GM18508 (cell line): ENCODE measurements at regions not wholly inside any gene's neighbourhood (a gene's known extent, or its start where the extent isn't known, plus 50 kb on each side); places are given as distances from the start of the nearest gene placed in this dataset.

Experiments
- ATAC-seq: cut with Tn5 transposase; IDR thresholded peaks from one replicate; pipeline ENCODE4 v1.9.1; 2021; ENCODE audit warnings: moderate number of reproducible peaks; ENCODE audit not compliant: insufficient read depth, unreplicated experiment

DNA sequence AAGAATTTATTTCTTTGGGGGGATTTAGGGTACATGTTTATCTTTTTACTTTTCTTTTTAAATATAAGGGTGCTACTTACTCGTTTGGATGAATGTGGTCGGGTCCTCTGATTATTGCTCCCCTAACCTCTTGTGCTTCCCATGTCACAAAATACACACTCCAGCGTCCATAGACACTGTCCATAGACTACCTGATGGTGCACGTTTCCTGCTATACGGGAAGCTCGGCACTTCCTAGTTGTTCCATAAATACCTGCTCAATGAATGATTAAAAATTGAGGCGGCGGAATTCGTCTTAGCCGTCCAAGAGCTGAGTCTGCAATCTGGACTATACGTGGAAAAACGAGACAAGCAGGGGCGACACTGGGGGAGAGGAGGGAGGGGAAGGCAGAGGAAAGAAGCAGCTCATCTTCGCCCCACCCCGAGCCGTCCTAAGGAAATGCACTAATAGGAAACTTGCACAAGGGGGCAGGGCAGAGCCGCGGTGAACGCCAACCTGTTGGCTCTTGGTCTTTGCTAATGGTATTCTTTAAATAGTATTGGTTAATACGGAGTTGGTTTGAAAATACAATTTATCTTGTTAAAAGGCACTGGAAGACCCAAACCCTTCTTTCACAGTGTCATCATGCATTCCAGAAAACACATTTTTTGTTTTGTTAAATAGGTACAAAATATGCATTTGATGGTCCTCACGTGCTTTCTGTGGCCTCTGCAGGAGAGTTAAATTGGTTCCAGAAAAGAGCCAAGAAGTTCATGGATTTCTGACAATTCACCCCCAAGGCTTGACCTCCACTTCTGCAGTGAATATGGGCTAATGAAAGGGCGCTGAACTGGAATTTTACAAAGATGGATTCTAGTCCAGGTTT, 73.0 kb upstream of the KCTD1 start:
- no peak for ATAC-seq

DNA sequence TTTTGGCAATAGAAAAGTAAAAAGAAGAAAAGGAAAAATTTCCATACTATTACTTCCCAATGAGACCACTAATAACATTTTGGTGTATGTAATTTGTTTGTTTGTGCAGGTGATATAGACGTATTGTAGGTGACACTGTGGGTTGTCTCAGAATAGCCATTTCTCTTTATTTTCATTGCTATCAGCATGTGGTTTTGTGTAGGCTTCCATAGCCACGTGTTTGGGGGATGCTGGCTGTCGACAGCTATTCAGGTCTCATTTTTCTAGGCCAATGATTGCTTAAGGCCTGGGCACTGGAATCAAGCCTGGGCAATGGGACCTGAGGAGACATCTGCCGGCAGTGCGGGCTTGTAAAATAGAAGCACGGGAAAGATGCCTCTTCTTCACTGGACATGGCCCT, 71.0 kb upstream of the KCTD1 start:
- ATAC-seq = no peak

DNA sequence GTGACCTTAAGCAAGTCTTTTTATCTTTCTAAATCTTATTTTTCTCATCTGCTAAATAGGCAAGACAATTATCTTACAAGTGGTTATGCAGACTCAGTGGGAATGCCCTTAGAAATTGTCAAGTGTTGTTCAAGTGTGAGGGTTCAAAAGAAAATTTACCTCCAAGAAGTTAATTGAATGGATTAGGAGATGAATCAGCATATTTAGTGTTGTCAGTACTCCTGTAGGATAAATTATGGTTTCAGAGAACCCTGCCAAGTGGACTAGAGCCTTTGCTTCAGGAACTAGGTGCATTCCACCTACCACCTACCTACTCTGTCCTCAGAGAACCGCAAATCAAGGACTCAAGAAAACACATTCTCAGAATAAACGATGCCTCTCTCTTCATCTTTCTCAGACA, 69.8 kb upstream of the KCTD1 start:
- ATAC-seq = no peak

DNA sequence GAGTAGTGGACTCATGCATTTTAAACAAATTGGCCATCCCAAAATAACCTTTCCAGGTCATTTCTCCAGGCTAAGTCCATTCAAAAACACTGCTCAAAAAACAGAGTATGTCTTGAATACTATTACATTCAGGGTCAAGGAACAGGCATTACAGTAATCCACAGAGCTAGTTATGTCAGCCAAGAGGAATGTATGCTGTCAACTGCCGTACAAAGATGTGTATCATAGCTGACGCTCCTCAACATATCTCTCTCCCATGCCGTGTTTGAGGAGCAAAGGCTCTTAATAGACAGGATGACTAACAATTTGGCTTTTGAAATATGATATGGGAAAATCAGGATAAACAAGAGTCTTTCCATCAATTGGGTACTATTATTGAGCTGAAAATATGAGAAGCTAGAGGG, 68.8 kb upstream of the KCTD1 start:
- ATAC-seq = no peak

DNA sequence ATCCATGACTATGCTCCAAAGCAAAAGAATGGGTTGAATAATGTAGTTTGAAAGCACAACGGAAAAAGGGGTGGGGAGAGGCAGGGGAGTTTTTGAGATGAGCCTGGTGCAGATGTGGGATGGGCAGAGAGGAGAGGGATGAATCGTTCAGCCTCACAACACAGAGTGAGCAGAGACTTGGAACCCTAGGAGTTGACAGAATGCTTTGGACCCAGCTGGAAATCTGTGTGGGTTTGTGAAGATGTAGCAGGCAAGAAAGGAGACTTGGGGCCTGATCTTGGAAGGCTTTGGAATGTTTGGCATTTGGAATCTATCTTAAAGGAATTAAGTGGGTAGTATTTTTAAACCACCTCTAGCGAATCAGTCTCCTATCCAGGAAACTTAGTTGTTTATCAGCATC, 66.0 kb upstream of the KCTD1 start:
- no peak for ATAC-seq
